Amniotic stem cell (primary cell): ENCODE measurements at regions not wholly inside any gene's neighbourhood (a gene's known extent, or its start where the extent isn't known, plus 50 kb on each side); places are given as distances from the start of the nearest gene placed in this dataset.
"Not testable (repeated sequence)": the region's sequence is repeated elsewhere in the genome, so short reads cannot be mapped to it uniquely, and the experiment has no call there.

Experiments used
- DNase-seq: peaks from one replicate; lab custom pipeline; 2025; lab: John Stamatoyannopoulos, UW

DNA sequence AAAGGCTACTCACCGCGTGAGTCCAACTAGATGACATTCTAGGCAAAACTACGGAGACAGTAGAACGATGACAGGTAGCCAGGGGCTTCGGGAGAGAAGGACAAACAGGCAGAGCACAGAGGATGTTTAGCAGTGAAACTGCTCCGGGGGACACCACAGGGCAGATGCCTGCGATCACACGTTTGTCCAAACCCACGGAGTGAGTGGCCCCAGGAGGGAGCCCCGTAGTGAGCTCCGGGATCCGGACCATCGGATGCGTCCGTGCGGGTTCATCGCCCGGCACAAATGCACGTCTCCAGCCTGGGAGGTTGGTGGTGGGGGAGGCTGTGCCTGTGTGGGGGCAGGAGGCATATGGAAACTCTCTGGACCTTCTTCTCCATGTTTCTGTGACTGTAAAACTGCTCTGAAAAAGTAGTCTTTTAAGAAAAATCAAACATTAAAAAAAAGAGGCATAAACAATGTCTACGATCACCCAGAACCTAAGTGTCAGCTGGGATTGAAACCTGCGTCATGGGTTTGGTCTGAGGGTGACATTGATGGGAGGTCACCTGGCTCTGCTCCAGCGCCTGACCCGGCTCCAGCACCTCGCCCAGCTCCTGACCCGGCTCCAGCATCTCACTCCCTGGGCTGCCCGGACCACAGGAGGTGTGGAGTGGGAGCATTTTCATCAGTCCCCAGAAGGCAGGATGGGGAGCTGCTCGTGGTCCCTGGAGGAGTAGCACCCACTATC lies 83.0 kb upstream of the CTDP1 start:
- no peak for DNase-seq

DNA sequence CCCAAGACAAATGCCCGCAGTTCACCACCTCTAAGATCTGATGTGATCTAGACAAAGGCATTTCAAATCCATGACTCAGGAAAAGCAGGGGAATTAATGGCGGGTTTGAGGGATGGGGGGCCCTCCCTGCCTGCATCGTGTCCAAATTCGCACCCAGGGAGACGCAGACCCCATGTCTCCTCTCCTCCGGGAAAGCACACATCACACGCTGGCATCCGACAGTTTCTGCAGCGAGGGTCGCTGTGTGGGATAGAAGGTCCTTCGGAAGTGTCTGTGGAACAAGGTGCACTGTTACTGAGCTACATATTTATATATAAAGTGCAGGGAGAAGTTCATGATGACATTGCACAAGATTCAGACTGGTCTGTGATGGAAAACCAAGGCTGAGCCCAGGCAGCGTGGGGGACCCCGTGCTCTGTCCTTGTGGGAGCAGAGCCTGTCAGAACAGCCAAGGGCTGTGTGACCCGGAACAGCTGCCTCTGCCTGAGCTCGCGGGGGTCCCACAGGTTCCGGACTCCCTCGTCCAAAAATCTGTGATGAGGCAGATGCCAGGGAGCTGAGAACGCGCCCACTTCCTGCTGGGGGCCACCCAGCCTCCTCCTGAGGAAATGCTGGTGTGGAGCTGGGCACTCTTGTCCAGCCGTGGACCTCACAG lies 82.3 kb upstream of the CTDP1 start:
- DNase-seq, result no peak

DNA sequence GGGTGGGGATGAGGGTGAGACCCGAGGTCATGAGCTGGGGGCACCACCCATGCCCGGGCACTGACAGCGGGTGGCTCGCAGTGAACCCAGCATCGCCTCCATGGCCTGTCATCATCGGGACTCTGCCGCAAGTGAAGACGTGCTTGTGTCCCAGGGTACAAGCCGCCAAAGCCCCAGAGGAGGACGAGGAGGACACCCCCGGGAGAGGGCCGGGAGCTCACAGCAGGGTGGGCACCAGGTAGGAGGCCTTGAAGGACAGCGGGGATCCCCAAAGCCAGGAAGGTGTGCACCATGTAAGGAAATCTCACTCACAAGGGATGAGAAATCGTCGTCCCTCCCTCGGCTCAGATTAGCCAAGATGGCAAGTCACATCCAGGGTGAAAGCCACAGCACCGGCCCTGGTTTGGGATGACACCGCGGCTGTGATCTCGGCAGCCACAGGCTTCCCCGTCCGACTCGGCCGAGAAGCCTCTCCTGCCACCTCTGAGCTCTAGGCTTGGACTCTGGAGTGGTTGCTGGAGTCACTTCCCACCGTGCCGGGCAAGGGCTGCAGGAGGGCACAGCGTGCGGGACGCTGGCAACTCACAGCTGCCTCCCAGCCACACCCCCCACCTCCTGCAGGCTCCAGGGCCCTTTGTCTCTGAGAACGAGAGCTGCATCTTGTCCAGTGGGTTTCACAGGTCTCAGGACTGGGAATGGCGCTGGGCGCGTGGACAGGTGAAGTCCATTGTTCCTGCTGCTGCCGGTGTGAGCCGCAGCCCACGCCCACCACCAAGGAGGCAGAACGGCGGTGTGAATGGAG lies 81.6 kb upstream of the CTDP1 start:
- DNase-seq, result no peak

DNA sequence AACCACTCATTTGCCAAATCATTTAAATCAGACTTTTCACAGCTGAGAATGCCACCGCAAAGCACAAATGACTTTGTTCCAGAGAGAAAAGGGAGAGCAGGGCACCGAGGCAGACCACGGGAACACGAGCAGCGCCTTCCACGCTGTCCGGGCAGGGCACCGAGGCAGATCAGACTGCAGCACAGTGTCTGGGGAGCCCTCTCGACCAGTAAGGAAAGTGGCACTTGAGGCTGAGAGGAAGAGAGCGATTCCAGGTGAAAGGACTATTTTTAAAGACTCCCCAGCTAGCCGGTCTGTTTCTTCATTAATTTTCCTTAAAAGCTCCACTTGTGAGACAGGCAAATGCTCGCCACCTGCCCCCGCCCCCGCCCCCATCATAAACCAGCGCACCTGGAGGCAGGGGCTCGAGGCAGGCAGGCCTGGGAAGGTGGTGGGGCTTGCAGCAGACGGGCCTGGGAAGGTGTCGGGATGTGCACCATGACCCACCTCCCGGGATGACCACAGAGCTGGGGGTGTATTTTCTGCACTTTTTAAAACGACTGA lies 80.9 kb upstream of the CTDP1 start:
- no peak for DNase-seq

DNA sequence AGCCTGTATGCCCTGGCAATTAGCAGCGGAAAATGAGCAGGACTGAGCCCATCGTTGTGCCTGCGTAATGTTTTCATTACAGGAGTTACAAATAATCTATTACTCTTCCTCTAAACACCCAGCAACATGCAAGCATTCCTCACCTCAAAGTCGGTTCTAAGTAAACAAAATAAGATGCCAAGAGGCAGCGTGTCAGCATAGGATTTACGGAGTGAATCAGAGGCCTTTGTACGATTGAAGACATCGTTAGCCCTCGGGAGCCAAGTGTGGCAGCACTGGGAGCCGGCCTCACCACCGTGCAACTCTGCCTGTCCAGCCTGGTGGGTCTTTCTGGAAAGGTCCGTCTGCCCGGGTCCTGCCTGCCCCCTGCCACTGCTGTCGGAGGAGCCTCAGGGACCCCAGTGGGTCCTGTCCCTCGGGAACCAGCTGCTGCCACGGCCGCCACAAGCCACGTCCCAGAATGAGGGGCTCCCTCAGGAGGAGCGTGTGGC lies 80.1 kb upstream of the CTDP1 start:
- DNase-seq, result no peak

DNA sequence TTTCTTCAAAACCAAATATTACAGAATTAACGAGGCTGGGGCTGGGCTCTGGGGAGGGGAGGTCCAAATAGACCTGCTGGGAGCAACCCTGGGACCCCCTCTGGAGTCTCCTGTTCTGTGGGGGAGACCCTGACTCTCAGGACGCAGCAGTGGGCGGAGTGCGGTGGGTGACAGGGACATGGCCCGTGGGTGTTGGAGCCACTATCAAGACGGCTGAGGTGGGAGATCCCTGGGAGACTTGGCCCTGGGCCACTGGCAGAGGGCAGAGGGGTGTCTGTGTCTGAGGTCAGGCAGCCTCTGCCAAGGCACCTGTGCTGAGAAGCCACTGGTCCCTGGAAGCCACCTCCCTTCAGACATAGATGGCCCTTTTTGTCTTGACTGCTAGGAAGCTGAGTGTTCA lies 79.5 kb upstream of the CTDP1 start:
- DNase-seq, result no peak

DNA sequence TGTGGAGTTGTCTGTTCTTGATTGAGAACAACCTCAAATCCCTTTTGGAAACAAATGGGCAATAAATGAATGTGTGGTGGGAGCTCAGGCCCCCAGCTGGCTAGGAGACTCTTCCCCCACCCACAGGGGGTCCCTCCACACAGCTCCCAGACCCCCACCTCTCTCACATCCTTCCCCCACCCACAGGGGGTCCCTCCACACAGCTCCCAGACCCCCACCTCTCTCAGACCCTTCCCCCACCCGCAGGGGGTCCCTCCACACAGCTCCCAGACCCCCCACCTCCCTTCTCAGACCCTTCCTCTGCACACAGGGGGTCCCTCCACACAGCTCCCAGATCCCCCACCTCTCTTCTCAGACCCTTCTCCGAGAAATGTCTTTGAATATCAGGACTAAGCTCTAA lies 79.0 kb upstream of the CTDP1 start:
- no peak for DNase-seq

DNA sequence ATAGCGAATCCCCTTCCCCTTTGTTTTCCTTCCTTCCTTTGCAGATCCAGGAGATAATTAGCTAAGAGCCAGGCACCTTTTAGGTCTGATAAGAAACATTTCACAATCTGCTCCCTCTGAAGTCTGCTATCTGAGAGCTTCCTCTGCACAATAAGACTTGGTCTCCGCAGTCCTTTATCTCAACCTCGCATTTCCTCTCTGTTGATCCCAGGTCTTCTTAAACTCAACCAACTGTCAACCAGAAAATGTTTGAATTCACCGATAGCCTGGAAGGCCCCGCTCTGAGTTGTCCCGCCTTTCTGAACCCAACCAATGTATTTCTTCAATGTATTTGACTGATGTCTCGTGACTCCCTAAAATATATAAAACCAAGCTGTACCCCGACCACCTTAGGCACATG lies 78.4 kb upstream of the CTDP1 start:
- no peak for DNase-seq

DNA sequence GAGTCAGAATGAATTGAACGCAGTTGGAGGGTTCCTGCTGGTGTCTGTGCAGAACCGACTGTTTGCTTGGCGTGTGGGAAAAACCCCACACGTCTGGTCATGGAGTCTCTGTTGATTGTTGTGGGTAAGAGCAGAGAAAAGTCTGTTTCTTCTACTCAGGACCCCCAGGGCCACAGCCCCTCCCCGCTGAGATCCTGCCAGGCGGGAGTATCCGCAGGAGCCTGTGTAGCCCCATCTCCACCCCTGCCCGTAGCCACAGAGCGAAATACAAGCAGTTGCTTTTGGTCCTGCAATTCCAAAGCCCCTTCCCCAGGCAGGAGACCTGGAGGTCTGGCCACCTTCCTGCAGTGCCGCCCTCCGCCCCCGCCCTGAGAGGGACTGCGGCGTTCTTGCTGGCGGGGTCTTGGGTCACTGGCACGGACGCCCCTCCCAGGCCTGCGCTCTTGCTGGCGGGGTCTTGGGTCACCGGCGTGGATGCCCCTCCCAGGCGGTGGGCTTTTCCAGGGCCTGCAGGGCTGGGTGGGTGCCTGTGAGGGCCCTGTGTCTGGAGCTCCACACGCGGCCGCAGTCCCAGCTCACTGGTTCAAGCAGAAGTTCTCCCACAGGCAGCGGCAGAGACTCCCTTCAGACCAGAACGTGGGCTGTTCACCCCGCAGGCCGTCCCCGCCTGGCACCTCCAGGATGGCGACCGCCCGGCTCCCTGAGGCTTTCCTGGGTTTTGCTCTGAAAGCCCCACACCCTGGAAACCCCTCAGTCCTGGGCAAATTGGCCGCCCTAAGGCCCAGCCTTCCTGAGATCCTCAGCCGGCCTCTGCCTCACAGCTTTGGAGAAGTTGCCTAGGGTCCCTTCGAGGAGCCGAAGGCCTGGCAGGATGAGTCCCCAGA lies 76.0 kb upstream of the CTDP1 start:
- no peak for DNase-seq

DNA sequence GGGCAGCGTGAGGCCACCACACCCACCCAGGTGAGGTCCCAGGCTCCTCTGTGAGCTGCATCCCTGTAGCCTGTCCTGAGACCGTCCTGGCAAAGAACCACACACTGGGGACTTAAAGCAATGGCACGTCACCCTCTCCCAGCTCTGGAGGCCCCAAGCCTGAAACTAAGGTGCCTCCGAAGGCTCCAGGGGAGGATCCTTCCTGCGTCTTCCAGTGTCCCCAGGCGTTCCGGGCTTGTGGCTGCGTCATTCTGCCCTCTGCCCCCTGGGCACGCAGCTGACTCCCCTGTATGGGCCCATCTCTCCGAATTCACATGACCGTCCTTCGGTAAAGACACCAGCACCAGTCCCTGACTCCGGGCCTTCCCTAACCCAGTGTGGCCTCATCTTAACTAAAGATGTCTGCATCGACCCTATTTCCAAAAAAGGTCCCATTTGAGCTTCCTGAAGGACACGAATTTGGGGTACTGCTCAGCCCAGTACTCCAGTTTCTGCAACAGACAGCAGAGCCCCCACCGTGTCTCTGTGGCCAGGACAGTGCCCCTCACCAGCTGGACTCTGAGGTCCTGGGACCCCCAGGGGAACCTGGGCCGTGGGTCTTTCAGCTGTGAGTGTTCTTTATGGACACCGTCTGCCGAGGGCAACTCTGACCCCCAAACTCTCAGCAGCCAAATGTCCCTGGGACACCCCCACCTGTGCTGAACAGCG lies 75.2 kb upstream of the CTDP1 start:
- DNase-seq, result no peak

DNA sequence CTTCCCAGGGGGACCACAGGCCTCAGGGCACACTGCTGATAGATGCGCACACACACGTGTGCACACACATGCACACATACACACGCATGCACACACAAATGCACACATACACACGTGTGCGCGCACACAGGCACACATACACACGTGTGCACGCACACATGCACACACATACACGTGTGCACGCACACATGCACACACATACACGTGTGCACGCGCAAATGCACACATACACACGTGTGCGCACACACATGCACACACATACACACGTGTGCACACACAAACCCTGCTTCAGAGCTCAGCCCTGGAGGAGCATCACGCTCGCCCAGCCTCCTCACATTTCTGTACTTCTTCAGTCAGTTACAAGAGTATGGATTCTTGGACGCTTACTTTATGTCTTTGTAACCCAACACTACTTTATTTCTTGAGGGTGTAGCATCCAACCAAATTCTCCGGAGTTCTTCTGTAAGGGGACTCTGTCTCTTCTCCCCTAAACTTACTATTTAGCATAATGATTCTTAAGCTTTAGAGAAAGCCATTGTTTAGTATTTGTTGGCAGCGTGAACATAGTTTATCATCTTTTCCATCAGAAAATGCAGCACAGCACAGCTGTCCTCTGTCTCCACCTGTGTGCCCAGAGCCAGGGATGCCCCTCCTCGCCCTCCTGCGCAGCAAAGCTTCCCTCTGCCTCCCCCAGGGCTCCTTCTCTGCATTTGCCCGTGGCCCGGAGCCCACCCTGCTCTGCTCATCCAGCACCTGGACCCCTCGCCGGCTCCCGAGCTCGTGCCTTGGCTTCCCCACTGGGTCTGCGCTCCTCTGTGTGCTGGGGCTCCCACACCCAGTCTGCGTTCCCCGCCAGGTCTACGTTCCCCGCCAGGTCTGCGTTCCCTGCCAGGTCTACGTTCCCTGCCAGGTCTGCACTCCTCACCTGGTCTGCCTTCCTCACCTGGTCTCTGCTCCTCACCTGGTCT lies 74.4 kb upstream of the CTDP1 start:
- DNase-seq, result no peak

DNA sequence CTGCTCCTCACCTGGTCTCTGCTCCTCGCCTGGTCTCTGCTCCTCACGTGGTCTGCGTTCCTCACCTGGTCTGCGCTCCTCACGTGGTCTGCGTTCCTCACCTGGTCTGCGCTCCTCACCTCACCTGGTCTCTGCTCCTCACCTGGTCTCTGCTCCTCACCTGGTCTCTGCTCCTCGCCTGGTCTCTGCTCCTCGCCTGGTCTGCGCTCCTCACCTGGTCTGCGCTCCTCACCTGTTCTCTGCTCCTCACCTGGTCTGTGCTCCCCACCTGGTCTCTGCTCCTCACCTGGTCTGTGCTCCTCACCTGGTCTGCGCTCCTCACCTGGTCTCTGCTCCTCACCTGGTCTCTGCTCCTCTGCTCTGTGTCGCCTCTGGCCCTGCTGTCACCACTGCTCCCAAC lies 73.5 kb upstream of the CTDP1 start:
- not testable (repeated sequence) for DNase-seq

DNA sequence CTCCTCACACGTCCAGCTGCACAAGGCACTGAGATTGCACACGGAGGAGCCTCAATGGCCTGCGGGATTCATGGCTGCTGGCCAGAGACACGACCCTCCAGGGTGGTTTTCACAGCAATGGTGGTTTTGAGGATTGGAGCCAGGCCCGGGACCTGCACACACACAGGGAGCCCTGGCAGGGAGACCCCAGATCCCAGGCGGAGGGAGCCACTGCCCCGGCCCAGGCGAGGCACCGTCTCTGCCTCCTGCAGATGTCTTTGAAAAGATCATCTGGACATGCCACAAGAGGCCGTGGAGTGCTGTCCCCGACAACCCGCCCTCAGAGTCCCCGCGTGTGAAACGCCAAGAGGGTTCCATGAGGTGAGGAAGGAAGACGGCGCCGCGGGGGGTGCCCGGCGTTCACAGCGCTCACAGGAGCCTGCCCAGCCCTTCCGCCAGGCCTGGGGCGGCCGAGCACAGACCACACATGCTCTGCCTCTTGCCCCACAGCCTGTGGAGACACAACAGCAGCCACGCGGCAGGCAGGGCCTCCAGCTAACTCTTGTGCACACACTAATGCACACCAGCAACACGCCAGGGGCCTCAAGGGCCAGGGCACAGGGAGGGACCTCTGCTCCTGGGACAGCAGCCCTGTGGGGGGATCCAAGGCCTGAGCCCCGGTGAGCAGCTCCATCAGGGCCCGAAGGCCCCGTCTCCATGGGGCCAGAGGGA lies 72.8 kb upstream of the CTDP1 start:
- no peak for DNase-seq

DNA sequence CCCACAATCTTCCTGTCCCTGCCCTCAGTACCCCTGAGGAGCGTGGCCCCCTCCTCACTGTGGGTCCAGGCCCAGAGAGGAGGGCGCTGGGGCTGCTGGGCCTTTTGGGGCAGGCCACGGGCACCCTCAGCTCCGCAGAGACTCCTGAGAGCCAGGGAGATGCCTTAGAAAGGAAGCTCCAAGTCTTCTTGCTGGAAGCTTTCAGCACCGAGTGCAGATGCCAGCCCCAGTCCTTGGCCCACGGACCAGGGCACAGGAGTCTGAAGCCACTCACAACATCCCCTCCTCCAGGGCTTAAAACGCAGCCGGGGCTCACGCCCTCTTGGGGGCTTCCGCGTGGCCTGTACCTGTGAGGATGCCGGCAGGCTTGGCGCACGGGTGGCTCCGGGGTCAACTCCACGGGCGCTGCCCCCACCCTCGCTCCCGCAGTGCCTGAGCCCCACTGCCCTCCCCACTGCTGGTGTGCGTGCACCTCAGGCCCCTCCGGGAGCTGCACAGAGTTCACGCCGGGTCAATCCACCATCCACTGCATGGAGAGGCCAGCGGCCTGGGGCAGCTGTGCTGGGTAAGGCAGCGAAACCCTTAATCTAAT lies 72.1 kb upstream of the CTDP1 start:
- no peak for DNase-seq

DNA sequence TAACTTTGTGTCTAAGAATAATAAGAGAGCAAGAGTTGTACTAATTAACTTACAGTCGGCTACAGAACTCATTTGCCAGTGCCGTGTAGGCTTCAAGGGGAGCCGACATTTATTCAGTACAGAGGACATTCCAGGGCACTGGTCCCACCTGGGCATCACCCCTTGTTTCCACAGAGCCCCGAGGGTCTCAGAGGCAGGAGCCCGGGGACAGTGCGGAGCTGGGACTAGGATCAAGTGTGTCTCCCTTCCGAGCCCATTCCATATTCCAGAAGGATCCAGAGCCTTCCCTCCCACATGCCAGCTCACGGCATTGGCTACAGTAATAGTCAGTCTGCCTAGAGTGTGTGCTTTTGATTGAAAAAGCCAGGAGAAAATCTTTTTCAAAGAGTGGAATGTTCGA lies 71.5 kb upstream of the CTDP1 start:
- DNase-seq, result no peak

DNA sequence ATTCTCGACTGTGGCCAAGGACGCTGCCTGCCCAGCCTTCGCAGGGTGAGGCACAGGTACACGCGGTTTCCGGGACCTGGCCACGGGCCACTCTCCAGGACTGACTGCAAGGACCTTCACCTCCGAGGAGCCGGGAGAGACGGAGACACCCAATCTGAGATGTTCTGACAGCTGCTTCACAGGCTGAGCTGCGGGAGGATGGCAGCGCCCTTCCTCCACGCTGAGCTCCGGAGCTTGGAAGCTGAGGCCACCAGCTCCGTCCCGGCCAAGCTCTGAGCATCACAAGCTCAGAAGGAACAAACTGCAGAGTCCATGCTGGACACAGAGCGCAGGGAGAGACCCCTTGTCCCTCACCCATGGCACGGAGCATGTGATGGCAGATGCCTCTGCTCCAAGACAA lies 71.1 kb upstream of the CTDP1 start:
- DNase-seq, result no peak

DNA sequence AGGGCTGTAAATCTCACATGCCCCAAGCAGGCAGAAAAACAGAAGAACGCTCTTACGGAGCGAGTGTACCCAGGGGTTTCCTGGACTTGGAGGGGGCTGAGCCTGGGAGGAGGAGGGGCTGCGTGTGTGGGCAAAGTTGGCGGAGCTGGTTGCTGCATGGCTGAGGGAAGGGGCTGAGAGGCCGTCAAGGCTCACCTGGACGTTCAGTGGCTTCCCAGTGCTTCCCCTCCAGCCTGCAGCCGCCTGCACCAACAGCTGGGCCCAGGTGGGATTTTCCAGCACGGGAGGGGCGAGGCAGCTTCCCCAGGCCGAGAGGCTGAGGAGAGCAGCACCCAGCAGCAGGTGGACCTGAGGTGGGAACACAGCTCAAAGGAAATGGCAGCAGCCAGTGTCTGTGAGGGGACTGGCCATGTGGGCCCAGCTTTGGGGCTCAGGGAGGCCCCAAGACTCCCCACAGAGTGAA lies 70.6 kb upstream of the CTDP1 start:
- no peak for DNase-seq

DNA sequence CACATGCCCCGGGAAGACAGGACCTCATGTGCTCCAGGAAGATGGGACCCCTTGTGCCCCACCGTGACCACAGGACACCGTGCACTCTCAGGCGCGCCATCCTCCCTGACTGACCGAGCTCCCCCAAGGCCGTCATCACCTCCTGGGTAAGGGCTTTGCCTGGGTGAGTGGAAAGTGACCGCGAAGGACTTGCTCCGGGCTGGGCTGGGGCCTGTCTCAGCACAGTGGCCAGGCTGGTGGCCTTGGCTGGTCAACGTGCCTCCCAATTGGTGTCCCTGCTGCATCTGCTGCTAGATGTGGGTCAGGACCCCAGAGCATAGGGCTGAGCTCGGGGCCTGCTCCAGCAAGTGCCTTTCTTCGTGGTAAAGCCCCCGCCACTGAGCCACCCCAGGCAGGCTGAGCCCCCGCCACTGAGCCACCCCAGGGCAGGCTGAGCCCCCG lies 69.7 kb upstream of the CTDP1 start:
- DNase-seq, result no peak
